HFFc6 (cell line): ENCODE measurements at regions not wholly inside any gene's neighbourhood (a gene's known extent, or its start where the extent isn't known, plus 50 kb on each side); places are given as distances from the start of the nearest gene placed in this dataset.
A peak's percentile ranks its signal among the peaks of the same experiment; 100 is the strongest.

ENCODE experiments used
- DNase-seq: peaks from one replicate; pipeline ENCODE4 v3.0.0-alpha.2; 2018
- H3K27ac Mint-ChIP-seq: 2 replicates; pipeline ENCODE4 v1.8.0; 2020; ENCODE audit warnings: mild to moderate bottlenecking, mixed read lengths
- H3K27me3 Mint-ChIP-seq: 2 replicates; pipeline ENCODE4 v1.8.0; 2021; ENCODE audit warnings: mild to moderate bottlenecking, moderate library complexity, mixed read lengths; ENCODE audit not compliant: insufficient read depth
- H3K36me3 Mint-ChIP-seq: 2 replicates; pipeline ENCODE4 v1.8.0; 2021; ENCODE audit warnings: low read depth, mixed read lengths
- H3K4me1 Mint-ChIP-seq: 2 replicates; pipeline ENCODE4 v1.8.0; 2020; ENCODE audit warnings: low read depth, mixed read lengths
- H3K4me3 Mint-ChIP-seq: 2 replicates; pipeline ENCODE4 v1.8.0; 2020; ENCODE audit warnings: mild to moderate bottlenecking, moderate library complexity, mixed read lengths
- H3K9me3 Mint-ChIP-seq: 2 replicates; pipeline ENCODE4 v1.8.0; 2020; ENCODE audit warnings: mild to moderate bottlenecking, mixed read lengths
- TF ChIP-seq, protein P1 (sequence below): fragments of 200-600 bp; sonication (generic); IDR thresholded peaks from 2 replicates; pipeline ENCODE4 v1.5.0; 2021; ENCODE audit warnings: antibody characterized with exemption, mild to moderate bottlenecking

- H3K4me3 Mint-ChIP-seq = peak overlapping the region; percentile 27; the same call in 1 of the 2 replicates
- no peaks in the 10 kb centered on the region; the same call in 1 of the 2 replicates for H3K27me3 Mint-ChIP-seq
- TF ChIP-seq, protein P1, sequence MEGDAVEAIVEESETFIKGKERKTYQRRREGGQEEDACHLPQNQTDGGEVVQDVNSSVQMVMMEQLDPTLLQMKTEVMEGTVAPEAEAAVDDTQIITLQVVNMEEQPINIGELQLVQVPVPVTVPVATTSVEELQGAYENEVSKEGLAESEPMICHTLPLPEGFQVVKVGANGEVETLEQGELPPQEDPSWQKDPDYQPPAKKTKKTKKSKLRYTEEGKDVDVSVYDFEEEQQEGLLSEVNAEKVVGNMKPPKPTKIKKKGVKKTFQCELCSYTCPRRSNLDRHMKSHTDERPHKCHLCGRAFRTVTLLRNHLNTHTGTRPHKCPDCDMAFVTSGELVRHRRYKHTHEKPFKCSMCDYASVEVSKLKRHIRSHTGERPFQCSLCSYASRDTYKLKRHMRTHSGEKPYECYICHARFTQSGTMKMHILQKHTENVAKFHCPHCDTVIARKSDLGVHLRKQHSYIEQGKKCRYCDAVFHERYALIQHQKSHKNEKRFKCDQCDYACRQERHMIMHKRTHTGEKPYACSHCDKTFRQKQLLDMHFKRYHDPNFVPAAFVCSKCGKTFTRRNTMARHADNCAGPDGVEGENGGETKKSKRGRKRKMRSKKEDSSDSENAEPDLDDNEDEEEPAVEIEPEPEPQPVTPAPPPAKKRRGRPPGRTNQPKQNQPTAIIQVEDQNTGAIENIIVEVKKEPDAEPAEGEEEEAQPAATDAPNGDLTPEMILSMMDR = no peak
- H3K4me1 Mint-ChIP-seq = peaks cover 28% of the 10 kb centered on the region
- H3K36me3 Mint-ChIP-seq = no peaks in the 10 kb centered on the region; the same call in 1 of the 2 replicates
- H3K27ac Mint-ChIP-seq = no peak overlapping the region
- no peak for DNase-seq
- peaks cover 6% of the 10 kb centered on the region; the same call in 1 of the 2 replicates for H3K9me3 Mint-ChIP-seq
Measured at GRCh38 chr3:5276934-5277333, 89.4 kb downstream of the EDEM1 start.

DNA sequence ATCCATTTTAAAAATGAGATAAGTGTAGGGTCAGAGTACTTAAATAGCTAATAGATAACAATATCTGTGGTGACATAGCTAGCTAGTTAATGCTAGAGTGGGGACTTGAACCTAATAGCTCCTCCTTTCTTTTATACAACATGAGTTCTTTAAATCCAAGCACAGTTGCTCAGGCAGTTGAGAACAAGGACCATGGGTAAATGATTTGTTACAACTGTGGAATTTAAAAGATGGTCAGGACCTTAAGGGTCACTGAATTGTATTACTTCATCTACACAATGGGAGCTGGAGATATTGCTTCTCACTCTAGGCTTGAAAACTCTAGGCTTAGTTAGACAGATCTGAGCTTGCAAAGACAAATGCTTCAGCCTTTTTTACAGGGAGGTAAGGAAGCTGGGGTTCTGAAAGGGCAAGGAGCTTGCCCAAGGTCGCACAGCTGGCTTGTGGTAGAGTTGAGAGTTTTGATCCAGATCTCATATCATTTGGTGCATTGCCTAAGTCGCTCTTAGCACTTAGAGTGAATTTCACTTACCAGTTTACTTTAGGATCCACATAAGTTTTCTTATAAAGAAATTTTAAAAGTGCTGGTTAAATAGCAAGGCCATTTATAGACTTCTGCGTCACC is 90.2 kb downstream of the EDEM1 start:
- Mint-ChIP-seq H3K4me3 (no peak overlapping the region), H3K4me1 (peaks cover 28% of the 10 kb centered on the region), H3K27me3 (no peaks in the 10 kb centered on the region; the same call in 1 of the 2 replicates), H3K9me3 (peaks cover 9% of the 10 kb centered on the region; the same call in 1 of the 2 replicates), H3K27ac (no peak overlapping the region), H3K36me3 (no peaks in the 10 kb centered on the region; the same call in 1 of the 2 replicates)
- TF ChIP-seq, protein P1 = no peak
- no peak for DNase-seq

GRCh38 chr3:5278666-5279065 is 91.2 kb downstream of the EDEM1 start:
- no peak overlapping the region for H3K27ac Mint-ChIP-seq
- peaks cover 27% of the 10 kb centered on the region for H3K4me1 Mint-ChIP-seq
- TF ChIP-seq, protein P1 = no peak
- H3K36me3 Mint-ChIP-seq = no peaks in the 10 kb centered on the region; the same call in 1 of the 2 replicates
- peaks cover 9% of the 10 kb centered on the region; the same call in 1 of the 2 replicates for H3K9me3 Mint-ChIP-seq
- H3K4me3 Mint-ChIP-seq = no peak overlapping the region
- DNase-seq = no peak
- H3K27me3 Mint-ChIP-seq = no peaks in the 10 kb centered on the region; the same call in 1 of the 2 replicates

DNA sequence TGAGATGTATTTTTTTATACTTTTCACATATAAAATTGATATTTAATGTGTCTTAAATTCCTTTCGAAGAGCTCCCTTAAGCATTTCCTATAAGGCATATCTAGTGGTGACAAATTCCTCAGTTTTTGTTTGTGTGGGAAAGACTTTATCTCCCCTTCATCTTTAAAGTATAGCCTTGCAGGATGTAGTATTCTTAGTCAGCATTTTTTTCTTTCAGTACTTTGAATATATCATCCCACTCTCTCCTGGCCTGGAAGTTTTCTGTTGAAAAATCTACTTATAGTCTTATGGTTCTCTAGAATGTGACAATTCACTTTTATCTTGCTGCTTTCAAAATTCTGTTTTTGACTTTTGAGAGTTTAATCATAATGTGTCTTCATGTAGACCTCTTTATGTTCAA is 95.2 kb downstream of the EDEM1 start:
- peaks cover 10% of the 10 kb centered on the region; the same call in 1 of the 2 replicates for H3K9me3 Mint-ChIP-seq
- no peaks in the 10 kb centered on the region for H3K4me1 Mint-ChIP-seq
- no peak overlapping the region for H3K27ac Mint-ChIP-seq
- DNase-seq = no peak
- TF ChIP-seq, protein P1 = no peak
- H3K36me3 Mint-ChIP-seq = no peaks in the 10 kb centered on the region; the same call in 1 of the 2 replicates
- H3K27me3 Mint-ChIP-seq = peaks cover 1% of the 10 kb centered on the region; the same call in 1 of the 2 replicates
- no peak overlapping the region for H3K4me3 Mint-ChIP-seq

DNA sequence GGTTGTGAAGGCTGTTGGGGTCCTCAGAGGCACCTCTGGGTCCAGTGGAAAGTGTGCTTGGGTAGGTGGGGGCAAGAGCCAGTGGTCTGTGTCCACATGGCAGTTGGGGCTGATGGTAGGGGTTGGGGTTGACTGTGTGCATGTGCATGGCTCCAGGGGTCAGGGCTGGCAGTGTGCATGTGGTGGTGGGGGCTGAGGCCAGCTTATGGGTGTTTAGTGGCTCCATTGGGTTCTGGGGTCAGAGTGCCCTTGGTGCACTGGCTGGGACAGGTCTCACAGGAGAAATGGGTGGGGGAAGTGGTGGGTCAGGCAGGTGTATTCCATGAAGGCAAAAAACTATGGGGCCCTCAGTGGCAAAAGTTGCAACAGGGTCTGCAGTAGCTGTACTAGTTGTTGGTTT is 97.9 kb downstream of the EDEM1 start:
- peaks cover 22% of the 10 kb centered on the region for H3K9me3 Mint-ChIP-seq
- H3K4me3 Mint-ChIP-seq = no peak overlapping the region
- H3K4me1 Mint-ChIP-seq = peaks cover 12% of the 10 kb centered on the region; the same call in 1 of the 2 replicates
- TF ChIP-seq, protein P1 = no peak
- peaks cover 1% of the 10 kb centered on the region; the same call in 1 of the 2 replicates for H3K27me3 Mint-ChIP-seq
- no peak overlapping the region for H3K27ac Mint-ChIP-seq
- no peak for DNase-seq
- H3K36me3 Mint-ChIP-seq = peaks cover 11% of the 10 kb centered on the region; the same call in 1 of the 2 replicates
